HG03432 (cell line): ENCODE measurements at regions not wholly inside any gene's neighbourhood (a gene's known extent, or its start where the extent isn't known, plus 50 kb on each side); places are given as distances from the start of the nearest gene placed in this dataset.
A peak's percentile ranks its signal among the peaks of the same experiment; 100 is the strongest.

Experiments used
- ATAC-seq: cut with Tn5 transposase; IDR thresholded peaks from one replicate; pipeline ENCODE4 v1.9.1; 2021; ENCODE audit warnings: mild to moderate bottlenecking, moderate library complexity; ENCODE audit not compliant: unreplicated experiment

GRCh38 chr6:140644017-140644416, 1269.6 kb upstream of the CITED2 start:
- no peak for ATAC-seq

- peak; percentile 73 for ATAC-seq
These were observed 1267.0 kb upstream of the CITED2 start for GRCh38 chr6:140641412-140641811.

GRCh38 chr6:140636908-140637402, 1262.5 kb upstream of the CITED2 start:
- ATAC-seq = peak; percentile 39

DNA sequence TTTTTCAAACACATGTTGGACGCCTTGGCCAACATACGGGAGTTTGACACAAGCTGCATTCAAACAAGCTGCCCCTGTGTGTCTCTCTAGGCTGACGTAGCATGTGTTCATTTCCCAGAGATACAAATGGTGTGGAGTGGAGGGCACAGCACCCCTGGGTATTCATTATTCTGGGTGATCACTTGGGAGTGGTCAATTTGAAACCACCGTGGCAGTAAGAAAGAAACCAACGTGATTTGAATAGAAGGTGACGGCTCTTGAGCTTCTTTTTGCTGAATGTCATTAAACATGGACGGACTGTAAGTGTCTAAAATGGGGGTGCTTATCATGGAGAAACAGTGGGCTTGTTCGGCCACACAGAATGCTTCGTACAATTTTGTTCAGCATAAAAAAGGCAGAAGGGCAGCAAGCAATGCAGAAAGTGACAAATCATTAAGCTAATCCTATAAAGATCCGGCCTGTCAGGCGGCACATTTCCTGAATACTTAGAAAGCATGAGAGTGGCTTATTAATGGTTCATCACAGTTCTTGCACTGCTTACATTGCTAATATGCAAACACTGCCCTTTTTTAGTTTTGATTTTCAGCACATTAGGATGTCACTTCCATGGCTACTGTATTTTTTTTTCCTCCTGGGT, 1261.9 kb upstream of the CITED2 start:
- ATAC-seq = peak; percentile 67

- no peak for ATAC-seq
These were observed 1252.6 kb upstream of the CITED2 start for GRCh38 chr6:140627002-140627401.

DNA sequence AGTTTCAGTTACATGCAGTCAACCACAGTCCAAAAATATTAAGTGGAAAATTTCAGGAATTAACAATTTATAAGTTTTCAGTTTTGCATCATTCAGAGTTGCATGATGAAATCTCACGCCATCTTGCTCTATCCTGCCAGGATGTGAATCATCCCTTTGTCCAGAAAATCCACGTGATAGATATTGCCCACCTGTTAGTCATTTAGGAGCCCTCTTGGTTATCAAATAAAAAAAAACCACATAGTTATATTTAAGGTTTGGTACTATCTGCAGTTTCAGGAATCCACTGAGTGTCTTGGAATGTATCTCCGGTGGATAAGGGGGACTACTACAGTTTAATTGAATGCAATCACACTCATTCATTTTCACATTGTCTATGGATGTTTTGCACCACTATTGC, 1249.0 kb upstream of the CITED2 start:
- ATAC-seq = no peak

- ATAC-seq = no peak
These were observed 1246.0 kb upstream of the CITED2 start for GRCh38 chr6:140620496-140620895.

- no peak for ATAC-seq
These were observed 1235.5 kb upstream of the CITED2 start for GRCh38 chr6:140609956-140610355.

DNA sequence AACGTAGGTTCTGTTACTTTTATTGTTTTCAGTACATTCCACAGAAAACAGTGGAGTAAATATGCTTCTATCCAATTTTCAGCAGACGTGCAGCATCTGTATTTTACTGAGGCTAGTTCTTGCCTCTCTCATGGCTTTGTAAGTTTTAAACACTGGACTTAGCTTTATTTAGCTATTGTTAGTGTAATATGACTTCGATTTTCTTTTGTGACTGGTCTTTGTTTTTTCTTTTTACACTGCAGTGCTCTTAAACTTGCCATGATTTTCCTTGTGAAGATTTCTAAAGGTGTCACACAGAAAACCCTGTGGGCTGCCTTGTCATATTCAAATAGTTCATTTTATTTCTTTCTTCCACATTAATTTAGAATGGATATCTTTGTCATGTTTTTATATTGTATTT, 1234.9 kb upstream of the CITED2 start:
- no peak for ATAC-seq

- ATAC-seq = no peak
These were observed 1230.3 kb upstream of the CITED2 start for GRCh38 chr6:140604786-140605185.

DNA sequence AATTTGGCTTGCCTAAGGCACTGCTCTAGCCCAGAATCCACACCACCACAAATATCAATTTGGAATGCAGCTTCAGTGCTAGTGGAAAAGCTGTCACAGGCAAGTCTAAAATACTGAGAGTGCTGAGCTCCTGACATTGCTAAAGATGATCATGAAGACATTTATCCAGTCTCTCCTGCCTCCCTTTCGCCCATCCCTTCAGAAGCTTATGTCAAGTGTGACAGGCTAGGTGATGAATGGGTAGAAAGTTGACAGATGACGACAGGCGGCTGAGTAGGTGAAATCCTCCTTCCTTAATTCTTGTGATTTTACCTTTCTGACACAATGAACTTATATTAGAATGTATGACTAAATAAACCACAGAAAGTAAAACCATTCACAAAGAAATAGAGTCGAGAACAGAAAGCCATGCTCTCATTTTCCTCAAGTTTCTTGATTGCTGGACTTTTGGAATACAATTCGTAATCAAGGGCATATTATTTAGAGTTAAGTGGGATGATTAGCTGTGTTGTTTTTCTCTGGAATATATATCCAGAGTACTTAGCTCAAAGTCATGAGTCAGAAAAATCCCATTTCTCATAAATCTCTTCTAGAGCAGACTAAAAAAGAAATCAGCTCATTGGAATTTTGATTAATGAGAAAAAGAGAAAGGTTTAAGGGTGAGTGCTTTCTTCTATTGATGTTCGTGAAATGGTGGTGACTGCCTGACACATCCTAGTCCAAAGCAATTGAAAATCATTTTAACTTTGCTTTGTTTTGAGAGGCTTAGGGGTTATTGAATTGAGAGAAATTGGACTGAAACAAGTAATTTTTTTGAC, 1228.2 kb upstream of the CITED2 start:
- no peak for ATAC-seq

GRCh38 chr6:140601021-140601808, 1226.8 kb upstream of the CITED2 start:
- no peak for ATAC-seq

GRCh38 chr6:140599916-140600315, 1225.5 kb upstream of the CITED2 start:
- no peak for ATAC-seq

DNA sequence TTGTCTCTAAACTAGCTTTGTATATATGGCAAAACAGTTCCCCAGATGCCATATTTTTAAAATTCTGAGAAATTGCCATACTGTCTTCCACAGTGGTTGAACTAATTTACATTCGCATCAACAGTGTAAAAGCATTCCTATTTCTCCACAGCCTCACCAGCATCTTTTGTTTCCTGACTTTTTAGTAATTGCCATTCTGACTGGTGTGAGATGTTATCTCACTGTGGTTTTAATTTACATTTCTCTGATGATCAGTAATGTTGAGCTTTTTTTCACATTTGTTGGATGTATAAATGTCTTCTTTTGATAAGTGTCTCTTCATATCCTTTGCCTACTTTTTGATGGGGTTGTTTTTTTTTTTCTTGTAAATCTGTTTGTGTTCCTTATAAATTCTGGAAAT, 1222.7 kb upstream of the CITED2 start:
- no peak for ATAC-seq

DNA sequence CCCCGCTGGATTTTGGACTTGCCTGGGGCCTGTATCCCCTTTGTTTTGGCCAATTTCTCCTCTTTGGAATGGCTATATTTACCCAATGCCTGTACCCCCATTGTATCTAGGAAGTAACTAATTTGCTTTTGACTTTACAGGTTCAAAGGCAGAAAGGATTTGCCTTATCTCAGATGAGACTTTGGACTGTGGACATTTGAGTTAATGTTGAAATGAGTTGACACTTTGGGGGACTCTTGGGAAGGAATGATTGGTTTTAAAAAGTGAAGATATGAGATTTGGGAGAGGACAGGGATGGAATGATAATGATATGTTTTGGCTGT, 1220.3 kb upstream of the CITED2 start:
- no peak for ATAC-seq

DNA sequence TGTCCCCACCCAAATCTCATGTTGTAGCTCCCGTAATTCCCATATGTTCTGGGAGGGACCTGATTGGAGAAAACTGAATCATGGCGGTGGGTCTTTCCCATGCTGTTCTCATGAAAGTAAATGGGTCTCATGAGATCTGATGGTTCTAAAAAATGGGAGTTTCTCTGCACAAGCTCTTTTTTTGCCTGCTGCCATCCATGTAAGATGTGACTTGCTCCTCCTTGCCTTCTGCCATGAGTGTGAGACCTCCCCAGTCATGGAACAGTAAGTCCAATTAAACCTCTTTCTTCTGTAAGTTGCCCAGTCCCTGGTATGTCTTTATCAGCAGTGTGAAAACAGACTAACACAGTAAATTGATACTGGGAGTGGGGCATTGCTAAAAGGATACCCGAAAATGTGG, 1218.4 kb upstream of the CITED2 start:
- no peak for ATAC-seq

DNA sequence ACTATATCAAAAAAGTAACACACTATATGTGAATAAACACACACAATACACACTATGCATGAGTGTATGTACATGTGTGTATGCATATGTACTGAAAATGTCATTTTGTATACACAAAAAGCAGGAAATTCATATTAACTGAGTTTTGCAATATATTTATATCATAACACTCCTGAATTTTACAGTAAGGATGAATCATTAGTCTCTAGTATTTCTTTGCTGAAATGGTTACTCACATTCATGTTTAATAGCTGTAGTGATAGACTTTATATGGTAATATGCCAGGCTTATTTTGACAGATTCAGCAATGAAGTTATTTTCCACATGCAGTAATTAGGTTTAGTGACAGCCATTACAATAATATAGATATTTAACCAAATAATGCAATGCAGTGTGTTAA, 1216.2 kb upstream of the CITED2 start:
- no peak for ATAC-seq

GRCh38 chr6:140586426-140587061, 1212.1 kb upstream of the CITED2 start:
- peak; percentile 96 for ATAC-seq

DNA sequence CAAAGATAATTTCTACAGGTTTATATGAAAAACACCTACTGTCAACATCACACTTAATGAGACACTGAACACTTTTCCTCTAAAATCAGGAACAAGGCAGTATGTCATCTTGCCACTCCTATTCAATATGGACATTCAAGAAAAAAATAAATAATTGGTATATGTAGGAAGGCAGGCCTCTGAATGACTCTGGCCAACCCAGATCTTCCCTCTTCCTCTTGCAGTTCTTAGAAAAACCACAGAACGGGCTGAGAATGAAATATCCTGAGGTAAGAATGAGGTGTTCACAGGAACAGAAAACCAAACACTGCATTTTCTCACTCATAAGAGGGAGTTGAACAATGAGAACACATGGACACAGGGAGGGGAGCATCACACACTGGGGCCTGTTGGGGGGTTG, 1207.2 kb upstream of the CITED2 start:
- ATAC-seq = no peak

GRCh38 chr6:140579918-140580317, 1205.5 kb upstream of the CITED2 start:
- no peak for ATAC-seq

GRCh38 chr6:140576004-140576555, 1201.6 kb upstream of the CITED2 start:
- no peak for ATAC-seq
